ENCODE measurements at regions not wholly inside any gene's neighbourhood (a gene's known extent, or its start where the extent isn't known, plus 50 kb on each side); places are given as distances from the start of the nearest gene placed in this dataset.
A peak's percentile ranks its signal among the peaks of the same experiment; 100 is the strongest.
"Not testable (repeated sequence)": the region's sequence is repeated elsewhere in the genome, so short reads cannot be mapped to it uniquely, and the experiment has no call there.

DNA sequence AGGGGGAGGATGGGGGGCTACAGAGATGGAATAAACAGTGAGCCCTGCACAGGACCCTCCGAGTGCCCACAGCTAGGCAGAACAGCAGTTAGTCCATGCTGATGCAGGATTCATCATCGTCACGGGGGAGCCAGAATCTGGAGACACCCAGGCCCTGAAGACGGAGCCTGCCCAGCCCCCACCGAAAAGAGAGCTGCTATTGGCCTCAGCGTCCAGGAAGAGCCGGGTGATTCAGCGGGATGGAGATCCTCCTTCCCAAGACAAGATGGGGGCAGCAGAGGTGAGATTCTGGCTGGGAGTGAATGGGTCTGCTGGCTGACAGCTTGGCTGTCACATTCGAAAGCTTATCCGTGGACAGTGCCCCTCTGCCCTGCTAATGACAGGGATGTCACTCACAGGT is 133.6 kb upstream of the CRHR1 start:
- DNase-seq: no peak

DNA sequence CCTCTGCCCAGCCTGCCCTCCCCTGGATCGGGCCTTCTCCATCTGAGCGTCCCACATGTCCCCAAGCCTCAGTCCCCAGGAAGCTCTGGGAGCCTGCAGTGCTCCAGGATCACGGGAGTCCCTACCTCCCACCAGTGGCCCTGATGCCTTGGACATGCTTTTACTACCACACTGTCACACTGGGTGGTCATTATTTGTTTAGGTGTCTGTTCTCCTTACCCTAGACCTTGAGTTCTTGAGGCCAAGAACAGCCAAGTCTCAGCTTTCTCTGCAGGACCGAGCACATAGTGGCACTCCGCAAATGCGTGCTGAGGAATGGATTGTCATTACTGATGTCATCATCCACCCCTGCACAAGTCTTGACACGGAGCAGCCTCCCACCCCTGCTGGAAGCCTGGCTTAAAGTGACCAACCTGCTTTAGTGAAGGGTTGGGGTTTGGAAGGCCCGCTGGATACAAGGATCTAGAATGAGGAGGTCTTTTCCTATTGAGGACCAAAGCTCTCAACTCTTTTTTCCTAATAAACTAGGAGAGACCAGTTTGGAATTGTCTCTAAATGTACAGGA is 132.9 kb upstream of the CRHR1 start:
- DNase-seq: no peak

DNA sequence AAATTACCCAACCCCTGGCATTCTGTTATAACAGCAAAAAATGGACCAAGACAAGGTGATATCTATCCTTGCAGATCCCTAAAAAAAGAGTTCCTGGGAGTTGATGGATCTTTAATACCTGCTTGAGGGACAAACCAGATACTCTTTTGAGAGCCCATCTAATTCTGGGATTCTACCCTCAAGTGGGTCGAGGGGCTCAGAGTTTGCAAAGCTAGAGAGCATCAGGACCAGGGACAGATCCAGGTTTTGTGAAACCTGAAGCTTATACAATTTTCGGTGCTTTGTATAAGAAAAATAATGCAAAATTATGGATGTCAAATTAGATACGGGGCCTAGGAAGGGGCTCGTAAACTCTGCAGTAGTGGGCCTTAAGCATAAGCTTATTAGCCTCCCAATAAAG is 130.5 kb upstream of the CRHR1 start:
- DNase-seq: no peak

DNA sequence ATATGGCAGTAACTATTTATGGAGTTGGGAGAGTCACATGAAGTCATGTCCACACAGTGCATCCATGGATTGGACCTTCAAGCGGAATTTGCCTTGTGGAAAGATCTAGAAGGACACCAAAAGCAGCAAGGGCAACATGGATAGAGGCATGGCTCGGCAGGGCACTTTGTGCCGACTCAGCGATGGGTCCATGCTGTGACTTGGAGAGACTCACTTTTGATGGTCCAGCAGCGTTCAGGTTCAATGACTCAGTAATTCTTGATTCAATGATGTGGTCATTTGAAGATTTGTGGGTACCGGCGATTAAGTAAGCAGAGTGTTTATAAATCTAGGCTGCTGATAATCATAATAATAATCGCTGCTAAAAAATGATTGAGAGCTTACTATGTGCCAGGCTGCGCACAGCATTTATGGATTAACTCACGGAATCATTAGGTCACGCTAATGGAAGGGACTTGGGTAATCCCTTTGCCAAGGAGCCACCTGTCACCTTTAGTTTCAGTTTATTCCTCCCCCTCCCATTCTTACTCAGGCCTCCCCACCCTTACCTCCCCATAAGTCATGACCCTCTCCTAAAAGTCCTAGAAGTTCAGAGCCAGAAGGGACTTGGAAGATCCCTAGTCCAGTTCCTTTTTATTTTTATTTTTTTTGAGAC is 127.5 kb upstream of the CRHR1 start:
- DNase-seq: no peak

DNA sequence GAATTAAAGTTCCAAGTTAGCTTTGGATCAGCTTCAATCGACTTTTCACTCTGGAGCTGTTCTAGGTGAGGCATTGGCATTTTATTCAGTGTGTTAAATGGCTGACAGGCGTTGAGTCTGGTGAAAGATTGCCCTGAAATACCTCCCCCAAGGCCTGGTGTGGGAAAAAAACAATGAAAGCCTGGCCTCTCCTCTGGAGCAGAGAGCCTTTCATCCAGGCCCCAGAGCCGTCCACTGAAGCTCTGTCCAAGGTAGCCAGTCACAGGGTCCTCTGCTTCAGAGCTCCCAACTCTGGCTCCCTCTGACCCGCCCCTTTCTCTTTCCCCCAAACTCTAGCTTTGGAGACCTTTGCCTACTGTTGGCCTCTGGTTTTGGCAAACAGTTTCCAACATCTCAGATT is 123.6 kb upstream of the CRHR1 start:
- no peak for DNase-seq

DNA sequence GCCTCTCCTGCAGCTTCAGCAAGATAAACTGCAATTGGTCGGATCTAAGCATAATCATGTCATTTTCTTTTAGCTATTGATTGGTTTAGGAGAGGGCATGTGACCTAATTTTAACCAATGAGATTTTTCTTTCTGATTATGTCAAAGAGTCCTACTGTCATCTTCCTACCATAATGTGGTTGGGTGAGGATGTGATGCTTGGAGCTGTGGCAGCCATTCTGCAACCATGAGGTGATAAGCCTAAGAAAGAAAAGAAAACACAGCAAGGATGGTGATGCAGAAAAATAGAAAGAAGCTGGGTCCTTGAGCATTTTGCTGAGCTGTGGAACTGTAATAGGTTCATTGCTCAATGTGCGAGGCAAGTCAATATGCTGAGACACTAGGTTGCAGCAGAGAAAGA is 121.7 kb upstream of the CRHR1 start:
- DNase-seq: no peak

DNA sequence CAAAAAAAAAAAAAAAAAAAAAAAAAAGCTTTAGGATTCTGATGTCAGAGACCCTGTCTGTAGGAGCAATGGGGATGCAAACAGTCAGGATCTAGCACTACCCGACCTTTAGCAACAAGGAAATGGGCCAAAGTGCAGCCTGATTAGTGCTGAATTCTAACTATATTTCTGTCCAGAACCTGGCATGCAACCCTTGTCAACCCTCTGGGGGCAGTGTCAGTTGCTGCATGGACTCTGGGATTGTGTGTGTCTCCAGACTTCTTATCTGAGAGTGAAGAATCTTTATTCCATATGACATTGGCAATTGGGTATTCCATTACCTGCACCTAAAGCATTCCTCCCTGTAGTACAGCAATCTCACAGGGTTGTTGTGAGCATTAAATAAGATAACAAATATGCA is 120.3 kb upstream of the CRHR1 start:
- DNase-seq: no peak

DNA sequence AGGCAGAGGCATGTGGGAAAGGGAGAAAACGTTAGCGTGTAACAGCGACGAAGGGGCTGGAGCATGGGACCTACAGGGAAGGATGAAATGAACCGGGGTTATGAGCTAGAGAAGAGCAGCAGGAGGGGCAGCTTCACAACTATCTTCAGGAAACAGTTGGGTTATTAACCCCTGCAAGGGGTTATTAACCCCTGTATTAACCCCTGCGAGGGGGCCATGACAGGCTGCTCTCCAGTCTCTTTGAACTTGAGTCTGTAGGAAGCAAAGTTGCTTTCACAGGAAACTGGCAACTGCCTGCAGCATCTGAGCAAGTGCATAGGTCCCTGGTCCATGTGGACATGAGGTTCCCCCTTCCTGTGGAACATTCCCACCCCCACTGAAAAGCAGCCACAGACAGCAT is 119.2 kb upstream of the CRHR1 start:
- DNase-seq: no peak

DNA sequence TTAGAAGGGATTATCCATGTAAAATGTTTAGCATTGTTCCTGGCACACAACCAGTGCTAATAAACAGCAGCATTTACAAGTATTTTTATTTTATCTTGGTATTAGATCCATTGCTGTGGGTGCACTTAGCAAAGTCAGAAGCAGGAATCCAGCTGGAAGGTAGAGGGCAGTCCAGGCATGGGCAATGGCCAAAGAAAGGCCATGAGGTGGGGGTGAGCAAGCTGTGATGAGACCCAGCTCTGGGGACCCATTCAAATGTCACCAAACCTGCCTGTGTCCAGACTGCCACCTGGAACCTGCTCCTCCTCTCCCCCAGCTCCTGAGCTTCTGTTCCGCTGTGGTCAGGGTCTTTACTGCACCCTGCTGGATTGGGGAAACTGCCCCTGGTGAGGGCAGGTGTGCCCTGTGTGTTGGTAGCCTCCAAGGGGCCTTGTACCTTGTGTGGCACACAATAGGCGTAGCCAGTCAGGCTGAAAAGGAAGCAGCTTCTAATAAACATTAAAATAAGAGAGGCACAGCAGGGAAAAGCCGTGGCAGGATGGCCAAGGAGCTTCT is 118.0 kb upstream of the CRHR1 start:
- DNase-seq: no peak

DNA sequence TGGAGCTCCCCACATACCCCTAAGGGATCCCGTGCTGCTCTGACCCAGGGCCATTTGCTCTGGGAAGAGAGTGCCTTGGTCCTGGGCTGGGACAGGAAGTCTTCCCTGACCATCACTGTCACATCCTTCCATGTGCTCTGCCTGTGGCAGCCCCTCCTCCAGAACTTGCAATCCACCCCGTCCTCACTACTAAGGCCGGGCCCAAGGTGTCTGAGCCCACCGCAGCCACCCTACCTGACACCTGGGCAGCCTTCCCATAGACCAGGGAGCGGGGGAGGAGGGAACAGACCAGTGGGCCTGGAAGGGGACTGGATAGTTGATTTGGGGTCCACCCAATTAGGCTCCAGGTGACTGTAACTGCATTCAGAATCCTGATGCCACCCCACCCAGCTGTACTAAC is 117.5 kb upstream of the CRHR1 start:
- DNase-seq: no peak

DNA sequence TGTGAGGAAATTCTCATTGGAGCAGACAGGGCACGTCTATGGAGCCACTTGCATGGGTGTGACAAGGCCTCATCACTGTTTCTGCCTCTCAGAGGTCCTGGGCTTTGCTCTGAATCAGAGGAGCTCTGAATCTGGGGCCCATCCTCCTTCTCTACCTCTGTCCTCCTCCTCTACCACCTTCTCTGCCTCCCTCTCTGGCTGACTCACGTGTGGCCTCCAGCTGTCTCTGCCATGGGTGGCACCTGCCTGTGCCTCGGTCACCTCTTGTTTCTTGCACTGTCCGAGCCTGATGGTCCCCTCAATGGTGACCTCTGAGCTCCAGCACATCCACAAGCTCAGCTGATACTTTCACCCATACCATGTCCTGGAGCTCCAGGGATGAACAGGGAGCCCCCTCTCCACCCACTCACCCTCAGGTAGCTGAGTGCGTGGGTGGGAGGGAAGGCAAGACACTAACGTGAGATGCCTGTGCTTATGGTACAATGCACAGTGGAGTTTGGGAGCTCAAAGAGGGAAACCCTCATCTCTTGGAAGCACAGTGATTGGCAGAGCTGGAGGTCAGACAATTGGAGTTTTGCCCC is 116.4 kb upstream of the CRHR1 start:
- DNase-seq: no peak

DNA sequence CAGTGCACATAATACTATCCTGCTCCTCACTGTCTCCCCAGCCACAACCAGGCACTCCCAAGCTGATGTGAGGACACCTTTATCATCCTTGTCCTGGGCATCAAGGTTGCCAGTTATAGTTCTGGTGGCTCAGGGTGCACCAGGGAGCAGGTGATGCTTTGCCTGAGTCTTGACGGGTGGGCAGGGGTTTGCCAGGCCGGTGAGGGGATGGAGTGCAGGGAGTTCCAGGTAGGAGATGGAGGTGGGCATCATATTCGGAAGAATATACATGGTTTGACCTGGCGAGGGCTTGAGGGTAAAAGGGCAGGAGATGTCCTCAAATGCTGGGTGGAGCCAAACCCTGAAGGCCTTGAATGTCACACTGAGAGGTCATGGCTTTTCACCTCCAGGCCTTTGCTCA is 115.8 kb upstream of the CRHR1 start:
- DNase-seq: no peak

DNA sequence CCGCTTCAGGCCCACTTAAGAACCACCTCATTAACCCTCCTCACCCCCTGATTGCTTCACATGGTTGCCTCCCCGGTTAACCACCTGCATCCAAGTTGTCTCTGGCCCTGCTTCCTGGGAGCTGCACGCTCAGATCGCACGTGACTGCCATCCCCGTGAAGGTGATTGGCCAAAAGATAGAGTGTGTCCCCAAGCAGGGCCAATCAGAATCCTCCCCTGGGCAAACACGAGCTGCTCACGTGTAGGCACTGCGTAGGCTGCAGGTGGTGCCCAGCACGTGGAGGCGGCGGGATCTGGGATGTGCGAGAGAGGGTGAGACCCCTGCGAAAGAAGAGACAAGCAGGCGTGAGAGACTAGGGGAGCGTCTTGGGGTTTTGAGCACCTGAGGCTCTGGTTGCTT is 111.8 kb upstream of the CRHR1 start:
- no peak for DNase-seq

DNA sequence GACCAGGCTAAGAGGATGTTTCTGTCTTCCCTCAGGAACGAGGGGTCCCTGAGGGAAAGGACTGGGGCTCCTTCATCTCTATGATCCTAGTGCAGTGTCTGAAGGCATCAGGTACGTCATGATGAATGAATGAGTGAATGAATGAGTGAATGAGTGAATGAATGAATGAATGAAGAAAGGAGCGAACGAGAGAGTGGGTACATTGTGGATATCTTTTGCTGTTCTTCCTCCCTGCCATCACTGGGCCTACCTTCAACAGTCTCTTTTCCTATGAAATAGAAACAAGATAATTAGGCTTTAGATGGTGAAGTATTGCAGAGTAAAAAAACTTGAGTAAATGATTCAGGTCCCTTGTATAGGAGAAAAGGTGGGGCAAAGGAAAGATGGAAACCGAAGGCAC is 111.3 kb upstream of the CRHR1 start:
- DNase-seq: no peak

DNA sequence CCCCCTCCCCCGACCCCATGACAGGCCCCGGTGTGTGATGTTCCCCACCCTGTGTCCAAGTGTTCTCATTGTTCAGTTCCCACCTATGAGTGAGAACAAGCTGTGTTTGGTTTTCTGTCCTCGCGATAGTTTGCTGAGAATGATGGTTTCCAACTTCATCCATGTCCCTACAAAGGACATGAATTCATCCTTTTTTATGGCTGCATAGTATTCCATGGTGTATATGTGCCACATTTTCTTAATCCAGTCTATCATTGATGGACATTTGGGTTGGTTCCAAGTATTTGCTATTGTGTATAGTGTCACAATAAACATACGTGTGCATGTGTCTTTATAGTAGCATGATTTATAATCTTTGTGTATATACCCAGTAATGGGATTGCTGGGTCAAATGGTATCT is 110.4 kb upstream of the CRHR1 start:
- not testable (repeated sequence) for DNase-seq

DNA sequence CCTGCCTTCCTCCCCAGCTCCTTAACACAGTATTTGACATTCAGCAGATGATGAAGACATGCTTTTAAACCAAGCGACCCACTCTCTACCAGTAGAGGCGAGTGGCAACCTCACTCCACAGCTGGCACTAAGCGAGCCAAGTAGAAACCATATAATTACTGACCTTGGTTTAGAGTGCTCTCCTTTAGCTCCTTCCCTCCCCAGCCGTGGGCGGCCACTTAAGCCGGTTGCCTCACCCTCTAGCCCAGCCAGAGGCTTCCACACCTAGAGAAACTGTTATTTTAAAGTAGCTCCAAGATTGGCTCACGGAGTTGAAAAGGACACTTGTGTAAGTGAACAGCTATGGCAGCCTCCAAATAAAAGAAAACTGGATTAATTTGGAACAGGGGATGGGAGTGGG is 109.1 kb upstream of the CRHR1 start:
- no peak for DNase-seq

DNA sequence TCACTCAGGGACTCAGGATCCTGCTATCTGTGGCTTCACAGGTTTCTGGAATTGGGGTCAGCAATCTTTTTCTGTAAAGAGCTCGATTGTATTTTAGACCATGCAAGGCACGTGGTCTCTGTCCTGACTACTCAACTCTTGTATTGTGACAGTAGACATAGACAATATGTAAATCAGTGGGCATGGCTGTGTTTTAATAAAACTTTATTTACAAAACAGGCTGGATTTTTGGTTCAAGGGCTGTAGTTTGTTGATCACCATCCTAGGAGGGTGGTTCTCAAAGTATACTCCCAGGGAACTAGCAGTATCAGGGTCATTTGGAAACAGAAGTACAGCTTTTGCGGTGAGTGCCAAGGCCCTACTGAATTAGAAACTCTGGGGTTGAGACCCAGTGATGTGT is 108.2 kb upstream of the CRHR1 start:
- DNase-seq: no peak

DNA sequence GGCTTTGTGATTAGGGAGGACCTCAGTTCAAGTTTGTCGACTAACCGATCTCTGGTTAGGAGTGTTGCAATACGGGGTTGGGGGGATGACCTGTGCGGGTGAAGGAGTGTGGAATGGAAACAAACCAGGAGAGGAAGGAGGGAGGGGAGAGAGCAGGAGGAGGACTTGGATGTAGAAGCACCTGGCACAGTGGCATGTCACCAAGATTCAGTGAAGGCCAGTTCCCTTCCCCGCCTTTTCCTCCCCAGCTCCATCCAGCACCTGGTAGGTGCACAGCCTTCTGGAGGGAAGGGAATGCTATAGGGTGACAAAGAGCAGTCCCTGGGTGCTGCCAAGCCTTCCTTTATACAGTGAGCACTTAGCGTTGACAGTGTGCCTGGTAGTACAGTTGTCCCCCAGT is 107.4 kb upstream of the CRHR1 start:
- no peak for DNase-seq

DNA sequence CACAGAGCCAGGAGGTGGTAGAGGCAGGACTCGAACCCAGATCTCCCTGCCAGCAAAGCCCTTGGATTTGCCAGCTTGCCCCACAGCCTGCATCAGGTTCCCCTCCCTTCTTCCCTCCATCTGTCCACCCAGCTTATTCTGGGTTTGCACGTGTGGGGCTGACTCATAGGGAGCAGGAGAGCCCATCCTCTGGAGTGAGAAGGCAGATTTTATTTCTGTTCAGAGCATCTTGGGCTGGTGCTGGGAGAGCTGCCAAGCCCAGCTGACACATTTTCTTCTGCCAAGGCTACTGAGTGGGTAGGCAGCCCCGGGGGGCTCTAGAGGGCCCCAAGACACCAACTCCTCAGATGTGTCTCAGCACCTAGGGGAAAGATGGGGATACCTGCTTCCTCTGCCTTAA is 106.3 kb upstream of the CRHR1 start:
- DNase-seq: peak; percentile 87

DNA sequence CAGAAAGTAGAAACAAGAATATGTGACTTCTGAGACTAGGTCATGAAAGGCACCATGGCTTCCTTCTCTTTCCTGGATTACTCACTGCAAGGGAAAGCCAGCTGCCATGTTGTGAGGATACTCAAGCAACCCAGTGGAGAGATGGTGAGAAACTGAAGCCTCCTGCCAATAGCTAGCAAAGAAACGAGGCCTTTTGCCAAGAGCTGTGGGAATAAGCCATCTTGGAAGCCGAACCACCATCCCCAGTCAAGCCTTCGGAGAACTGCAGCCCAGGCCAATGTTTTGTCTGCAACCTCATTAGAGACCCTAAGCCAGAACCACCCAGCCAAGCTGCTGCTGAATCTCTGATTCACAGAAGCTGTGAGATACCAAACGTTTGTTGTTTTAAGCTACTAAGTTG is 104.7 kb upstream of the CRHR1 start:
- no peak for DNase-seq

DNA sequence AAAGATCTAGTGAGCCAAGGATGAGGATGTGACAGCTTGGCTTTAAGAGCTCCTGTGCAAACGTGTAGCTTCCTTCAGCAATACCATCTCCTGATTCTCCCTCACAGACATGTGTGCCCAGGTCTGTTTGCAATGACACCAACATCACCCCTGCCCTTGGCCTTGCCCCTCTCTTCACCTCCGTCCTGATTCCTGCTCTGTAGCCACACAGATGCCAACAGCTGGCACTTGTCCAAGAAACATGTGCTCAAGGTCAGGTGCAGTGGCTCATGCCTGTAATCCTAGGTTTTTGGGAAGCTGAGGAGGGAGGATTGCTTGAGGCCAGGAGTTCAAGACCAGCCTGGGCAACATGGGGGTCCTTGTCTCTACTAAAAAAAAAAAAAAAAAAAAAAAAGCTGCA is 103.8 kb upstream of the CRHR1 start:
- no peak for DNase-seq

DNA sequence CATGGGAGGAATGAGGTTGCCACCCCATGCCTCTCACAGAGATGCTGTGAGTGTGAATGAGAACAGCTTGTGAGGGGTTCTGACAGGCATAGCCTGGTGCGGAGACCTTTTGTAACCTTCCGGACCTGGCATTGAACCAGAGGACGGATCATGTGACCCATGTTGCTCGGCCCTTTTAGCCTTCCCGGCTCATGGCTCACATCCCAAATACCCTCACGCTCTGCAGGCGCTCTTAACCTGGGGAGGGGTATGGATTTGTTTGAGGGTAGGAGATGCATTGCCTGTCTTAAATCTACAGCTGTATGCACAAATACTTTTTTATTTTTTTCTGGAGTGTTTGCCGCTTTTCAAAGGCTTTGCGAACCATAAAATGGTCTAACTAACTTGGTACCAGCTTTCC is 102.4 kb upstream of the CRHR1 start:
- DNase-seq: no peak

DNA sequence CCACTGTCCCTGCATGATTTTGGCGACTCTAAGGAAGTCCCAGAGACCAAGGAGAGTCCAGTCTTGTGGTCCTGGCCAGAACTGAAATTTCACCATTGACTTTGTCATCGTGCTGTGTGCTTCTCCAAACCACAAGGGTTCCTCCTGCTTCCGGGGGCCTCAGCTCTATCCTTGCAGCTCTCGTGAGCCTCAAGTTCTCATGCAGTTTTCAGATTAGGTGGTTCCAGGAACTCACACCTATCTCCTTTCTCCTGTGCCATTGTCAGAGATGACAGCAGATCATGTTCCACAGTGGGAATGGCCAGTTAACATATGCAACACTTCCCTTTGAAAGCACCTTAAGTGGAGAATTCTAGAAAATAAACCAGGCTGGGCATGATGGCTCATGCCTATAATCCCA is 97.9 kb upstream of the CRHR1 start:
- no peak for DNase-seq

DNA sequence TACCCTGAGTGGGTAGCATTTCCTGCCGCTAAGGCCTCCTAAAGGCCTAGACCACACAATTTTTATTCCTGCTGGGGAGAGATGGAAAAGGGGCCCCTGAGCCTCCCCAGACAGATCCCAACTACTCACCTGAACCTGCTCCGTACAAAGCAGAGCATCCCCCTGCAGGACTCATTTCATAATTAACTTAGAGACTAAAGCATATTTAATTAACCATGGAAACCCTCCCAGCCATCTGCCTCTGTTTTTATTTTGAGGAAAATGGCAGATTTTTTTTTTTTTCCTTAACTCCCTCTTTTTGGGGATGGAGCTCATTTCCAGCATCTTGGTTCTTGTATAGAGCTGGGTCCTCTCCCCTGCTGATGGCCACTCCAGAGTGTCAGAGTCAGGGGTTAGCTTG is 96.5 kb upstream of the CRHR1 start:
- no peak for DNase-seq

DNA sequence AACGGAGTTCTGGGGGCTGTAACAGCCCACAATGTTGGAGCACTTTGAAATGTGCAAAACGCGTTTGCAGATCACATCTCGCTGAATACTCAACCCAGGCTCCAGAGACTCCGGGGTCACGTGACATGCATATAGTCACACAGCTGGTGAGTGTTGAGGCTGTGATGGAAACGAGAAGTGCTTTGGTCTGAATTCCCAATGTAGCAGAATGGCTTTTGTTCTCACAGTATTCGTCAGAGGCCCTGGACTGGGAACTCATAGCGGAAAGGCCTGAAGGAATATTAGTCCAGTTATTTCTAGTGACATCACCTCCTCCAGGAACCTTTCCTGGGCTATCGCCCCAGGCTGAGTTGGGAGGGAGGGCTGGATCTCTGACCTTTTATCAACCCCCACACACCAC is 95.8 kb upstream of the CRHR1 start:
- DNase-seq: no peak

All from DMS 273 treated with DMSO at 0.1 percent for 48 hours (cell line).